ENCODE measurements at regions not wholly inside any gene's neighbourhood (a gene's known extent, or its start where the extent isn't known, plus 50 kb on each side); places are given as distances from the start of the nearest gene placed in this dataset.

- TF ChIP-seq CTCF (IDR thresholded peaks at IDR 0.05; ENCODE audit: low read depth, low read length, missing input control) (no peak), EGR1 (IDR thresholded peaks at IDR 0.05; ENCODE audit: low read depth in 2 of 2) (no peak), SP1 (IDR thresholded peaks at IDR 0.05) (no peak), REST (IDR thresholded peaks at IDR 0.05) (no peak), TAF1 (conservative IDR thresholded peaks at IDR 0.05) (no peak), MAX (IDR thresholded peaks at IDR 0.05) (no peak), ATF3 (IDR thresholded peaks at IDR 0.05) (no peak)
Measured at GRCh38 chr11:119803726-119804294, 74.8 kb upstream of the NECTIN1 start.

All from liver (tissue), 3 donors.